ENCODE measurements at regions not wholly inside any gene's neighbourhood (a gene's known extent, or its start where the extent isn't known, plus 50 kb on each side); places are given as distances from the start of the nearest gene placed in this dataset.

GRCh38 chr2:155281907-155282306, 583.4 kb downstream of the KCNJ3 start:
- DNase-seq (ENCODE audit: low read depth), result no peak
- TF ChIP-seq CTCF (IDR thresholded peaks at IDR 0.05; ENCODE audit: low read length, missing control alignments), result no peak
- no peak overlapping the region for H3K4me3 ChIP-seq (replicated peaks; ENCODE audit: low read depth, low read length)

- DNase-seq (ENCODE audit: low read depth), result no peak
- no peak for TF ChIP-seq CTCF (IDR thresholded peaks at IDR 0.05; ENCODE audit: low read length, missing control alignments)
Observed at GRCh38 chr2:155273323-155273722, 574.8 kb downstream of the KCNJ3 start.

GRCh38 chr2:155266583-155266982, 568.1 kb downstream of the KCNJ3 start:
- TF ChIP-seq CTCF (IDR thresholded peaks at IDR 0.05; ENCODE audit: low read length, missing control alignments), result no peak
- no peak for DNase-seq (ENCODE audit: low read depth)

More at GRCh38 chr2:155273323-155273722, 574.8 kb downstream of the KCNJ3 start:
- H3K4me3 ChIP-seq (replicated peaks; ENCODE audit: low read depth, low read length), result no peak overlapping the region

GRCh38 chr2:155266109-155266508, 567.6 kb downstream of the KCNJ3 start:
- no peak overlapping the region for H3K4me3 ChIP-seq (replicated peaks; ENCODE audit: low read depth, low read length)
- no peak for TF ChIP-seq CTCF (IDR thresholded peaks at IDR 0.05; ENCODE audit: low read length, missing control alignments)
- no peak for DNase-seq (ENCODE audit: low read depth)

More at GRCh38 chr2:155266583-155266982, 568.1 kb downstream of the KCNJ3 start:
- no peak overlapping the region for H3K4me3 ChIP-seq (replicated peaks; ENCODE audit: low read depth, low read length)

GRCh38 chr2:155256803-155257202, 558.3 kb downstream of the KCNJ3 start:
- no peak overlapping the region for H3K4me3 ChIP-seq (replicated peaks; ENCODE audit: low read depth, low read length)
- TF ChIP-seq CTCF (IDR thresholded peaks at IDR 0.05; ENCODE audit: low read length, missing control alignments), result no peak
- DNase-seq (ENCODE audit: low read depth), result no peak

- TF ChIP-seq CTCF (IDR thresholded peaks at IDR 0.05; ENCODE audit: low read length, missing control alignments), result no peak
- H3K4me3 ChIP-seq (replicated peaks; ENCODE audit: low read depth, low read length), result no peak overlapping the region
- no peak for DNase-seq (ENCODE audit: low read depth)
Observed at GRCh38 chr2:155250800-155251199, 552.3 kb downstream of the KCNJ3 start.

- H3K4me3 ChIP-seq (replicated peaks; ENCODE audit: low read depth, low read length), result no peak overlapping the region
- DNase-seq (ENCODE audit: low read depth), result no peak
- TF ChIP-seq CTCF (IDR thresholded peaks at IDR 0.05; ENCODE audit: low read length, missing control alignments), result no peak
Observed at GRCh38 chr2:155240176-155240575, 541.7 kb downstream of the KCNJ3 start.

Data from fibroblast of pulmonary artery (primary cell).